Uterus (tissue), 3 donors: ENCODE measurements at regions not wholly inside any gene's neighbourhood (a gene's known extent, or its start where the extent isn't known, plus 50 kb on each side); places are given as distances from the start of the nearest gene placed in this dataset.

Experiments used
- DNase-seq, 2 donors: peaks; one replicate each; pipeline ENCODE4 v3.0.0-alpha.2; 2019 to 2020
- H3K27ac ChIP-seq, 2 donors: fragments of 200-600 bp; sonication (generic); 1 replicate in 1 of 2; 2 replicates in 1 of 2; pipeline ENCODE4 v1.5.1; 2016 to 2018
- H3K27me3 ChIP-seq, 2 donors: fragments of 200-600 bp; sonication (generic); one replicate each; pipeline ENCODE4 v1.5.1; 2018 to 2019; ENCODE audit warnings: control low read depth in 1 of 2
- H3K36me3 ChIP-seq, 2 donors: fragments of 200-600 bp; sonication (generic); one replicate each; pipeline ENCODE4 v1.5.1; 2019; ENCODE audit warnings: control low read depth in 1 of 2
- H3K4me1 ChIP-seq, 2 donors: fragments of 200-600 bp; sonication (generic); one replicate each; pipeline ENCODE4 v1.5.1; 2018 to 2019; ENCODE audit warnings: control low read depth in 1 of 2
- H3K4me3 ChIP-seq, 2 donors: fragments of 200-600 bp; sonication (generic); 1 replicate in 1 of 2; 2 replicates in 1 of 2; pipeline ENCODE4 v1.5.1; 2018 to 2019; ENCODE audit warnings: mild to moderate bottlenecking in 1 of 2
- H3K9me3 ChIP-seq, 2 donors: fragments of 200-600 bp; sonication (generic); one replicate each; pipeline ENCODE4 v1.5.1; 2019; ENCODE audit warnings: control low read depth in 1 of 2
- POLR2A ChIP-seq, 2 donors: fragments of 450-650 bp; IDR thresholded peaks; one replicate each; pipeline ENCODE4 v1.6.1; 2016; ENCODE audit warnings: antibody characterized with exemption in 2 of 2, mild to moderate bottlenecking in 1 of 2, moderate library complexity in 1 of 2
- intact Hi-C: fragments of 100-400 bp; cut with DNase I; formaldehyde crosslinking; loops from one replicate; pipeline ENCODE4 v1.15.1; 2023; ENCODE audit warnings: low total_unique reads
- TF ChIP-seq, protein P1 (sequence below), 4 experiments: fragments of 200-600 bp in 2 of 4; fragments of 450-650 bp in 2 of 4; sonication (generic) in 2 of 4; IDR thresholded peaks; one replicate each; pipeline ENCODE4 v1.5.1; 2016 to 2019; ENCODE audit warnings: antibody characterized with exemption in 4 of 4, mild to moderate bottlenecking in 2 of 4, moderate library complexity in 1 of 4
- donor health status: DM: yes; HTN: yes; CAD: no.

DNA sequence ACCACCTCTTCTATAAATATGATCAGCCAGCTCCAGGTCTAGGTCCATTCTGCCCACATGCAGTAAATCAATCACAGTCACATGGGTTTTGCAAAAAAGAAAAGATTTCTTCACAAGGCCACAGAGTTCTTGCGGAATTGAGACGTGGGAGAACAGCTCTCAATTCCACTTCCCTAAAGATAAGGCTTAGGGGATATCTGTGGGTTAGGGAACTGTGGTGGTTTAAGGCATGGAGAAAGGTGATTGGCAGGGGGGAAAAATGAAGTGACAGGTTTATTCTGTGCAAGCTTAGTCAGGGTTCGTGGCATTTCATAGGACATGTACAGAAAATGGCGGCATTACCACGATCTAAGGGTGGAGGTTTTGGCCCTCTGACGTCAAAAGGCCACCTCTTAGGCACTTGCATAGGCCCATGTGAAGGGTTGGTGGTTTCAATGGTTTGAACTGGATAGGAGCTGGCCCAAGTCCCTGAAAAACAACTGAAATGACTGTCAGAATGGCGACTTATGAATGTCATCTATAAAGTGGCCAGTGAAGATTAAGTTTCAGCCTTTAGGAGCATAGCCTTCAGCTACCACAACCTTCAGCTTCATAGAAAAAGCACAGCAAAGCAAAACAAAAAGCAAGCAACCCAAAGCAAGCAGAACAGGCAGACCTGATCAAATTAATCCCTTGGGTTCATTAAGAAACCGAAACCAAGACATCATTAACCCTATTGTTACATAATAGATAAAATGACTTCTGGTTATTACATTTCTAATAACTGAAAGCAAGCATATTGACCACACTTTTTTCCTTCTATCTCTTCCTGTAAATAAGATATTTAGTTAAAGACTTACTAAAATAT lies 289.8 kb upstream of the SFRP2 start:
- intact Hi-C loops, result no loop called here
- Histone ChIP-seq H3K4me3 (no peak overlapping the region), H3K27me3 (no peaks in the 10 kb centered on the region), H3K36me3 (no peaks in the 10 kb centered on the region), H3K27ac (no peak overlapping the region), H3K9me3 (no peaks in the 10 kb centered on the region), H3K4me1 (no peaks in the 10 kb centered on the region)
- DNase-seq, result no peak
- no peak for TF ChIP-seq POLR2A (IDR thresholded peaks at IDR 0.05)
- TF ChIP-seq, protein P1, sequence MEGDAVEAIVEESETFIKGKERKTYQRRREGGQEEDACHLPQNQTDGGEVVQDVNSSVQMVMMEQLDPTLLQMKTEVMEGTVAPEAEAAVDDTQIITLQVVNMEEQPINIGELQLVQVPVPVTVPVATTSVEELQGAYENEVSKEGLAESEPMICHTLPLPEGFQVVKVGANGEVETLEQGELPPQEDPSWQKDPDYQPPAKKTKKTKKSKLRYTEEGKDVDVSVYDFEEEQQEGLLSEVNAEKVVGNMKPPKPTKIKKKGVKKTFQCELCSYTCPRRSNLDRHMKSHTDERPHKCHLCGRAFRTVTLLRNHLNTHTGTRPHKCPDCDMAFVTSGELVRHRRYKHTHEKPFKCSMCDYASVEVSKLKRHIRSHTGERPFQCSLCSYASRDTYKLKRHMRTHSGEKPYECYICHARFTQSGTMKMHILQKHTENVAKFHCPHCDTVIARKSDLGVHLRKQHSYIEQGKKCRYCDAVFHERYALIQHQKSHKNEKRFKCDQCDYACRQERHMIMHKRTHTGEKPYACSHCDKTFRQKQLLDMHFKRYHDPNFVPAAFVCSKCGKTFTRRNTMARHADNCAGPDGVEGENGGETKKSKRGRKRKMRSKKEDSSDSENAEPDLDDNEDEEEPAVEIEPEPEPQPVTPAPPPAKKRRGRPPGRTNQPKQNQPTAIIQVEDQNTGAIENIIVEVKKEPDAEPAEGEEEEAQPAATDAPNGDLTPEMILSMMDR (IDR thresholded peaks at IDR 0.05), result no peak

DNA sequence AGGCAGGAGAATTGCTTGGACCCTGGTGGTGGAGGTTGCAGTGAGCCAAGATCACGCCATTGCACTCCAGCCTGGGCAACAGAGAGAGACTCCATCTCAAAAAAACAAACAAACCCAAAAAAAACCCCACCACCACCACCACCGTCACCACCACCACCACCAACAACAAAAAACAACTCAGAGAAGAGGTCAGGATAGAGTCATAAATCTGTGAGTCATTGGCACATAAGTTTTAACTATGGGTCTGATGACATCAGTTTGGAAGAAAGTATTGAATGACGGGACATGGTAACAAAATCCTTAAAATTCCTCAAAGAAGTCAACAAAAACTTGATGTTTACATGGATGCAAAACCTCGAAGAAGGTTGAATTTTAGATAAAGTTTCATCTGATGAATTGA lies 288.0 kb upstream of the SFRP2 start:
- no peak overlapping the region for H3K27ac ChIP-seq
- H3K4me3 ChIP-seq, result no peak overlapping the region
- no peaks in the 10 kb centered on the region for H3K9me3 ChIP-seq
- H3K27me3 ChIP-seq, result no peaks in the 10 kb centered on the region
- no peak for TF ChIP-seq POLR2A (IDR thresholded peaks at IDR 0.05)
- TF ChIP-seq, protein P1 (IDR thresholded peaks at IDR 0.05), result no peak
- DNase-seq, result no peak
- no peaks in the 10 kb centered on the region for H3K36me3 ChIP-seq
- intact Hi-C loops, result no loop called here
- no peaks in the 10 kb centered on the region for H3K4me1 ChIP-seq

- intact Hi-C loops, result no loop called here
- Histone ChIP-seq H3K36me3 (no peaks in the 10 kb centered on the region), H3K4me1 (no peaks in the 10 kb centered on the region), H3K9me3 (no peaks in the 10 kb centered on the region), H3K27ac (no peak overlapping the region), H3K4me3 (no peak overlapping the region), H3K27me3 (no peaks in the 10 kb centered on the region)
- DNase-seq, result no peak
- TF ChIP-seq POLR2A (IDR thresholded peaks at IDR 0.05), result no peak
- TF ChIP-seq, protein P1 (IDR thresholded peaks at IDR 0.05), result no peak
Measured at GRCh38 chr4:154073107-154073822, 284.4 kb upstream of the SFRP2 start.

GRCh38 chr4:154067786-154068185 lies 278.9 kb upstream of the SFRP2 start:
- no peak for TF ChIP-seq POLR2A (IDR thresholded peaks at IDR 0.05)

DNA sequence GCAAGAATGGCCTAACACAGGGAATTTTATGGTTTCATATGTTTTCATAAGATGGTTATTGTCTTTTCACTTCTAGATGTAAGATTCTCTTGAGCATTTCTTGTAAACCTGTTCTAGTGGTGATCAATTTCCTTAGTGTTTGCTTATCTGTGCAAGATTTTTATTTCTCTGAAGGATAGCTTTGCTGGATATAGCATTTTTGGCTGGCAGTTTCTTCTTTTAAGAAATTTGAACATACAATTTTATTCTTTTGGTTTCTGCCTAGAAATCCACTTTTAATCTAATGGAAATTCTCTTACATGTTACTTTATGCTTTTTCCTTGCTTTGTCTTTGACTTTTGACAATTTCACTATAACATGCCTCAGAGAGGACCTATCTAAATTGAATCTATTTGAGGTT lies 276.5 kb upstream of the SFRP2 start:
- TF ChIP-seq, protein P1 (IDR thresholded peaks at IDR 0.05), result no peak
- TF ChIP-seq POLR2A (IDR thresholded peaks at IDR 0.05), result no peak
- no peaks in the 10 kb centered on the region for H3K9me3 ChIP-seq
- intact Hi-C loops, result no loop called here

More at GRCh38 chr4:154067786-154068185, 278.9 kb upstream of the SFRP2 start:
- no peaks in the 10 kb centered on the region for H3K9me3 ChIP-seq
- no peaks in the 10 kb centered on the region for H3K4me1 ChIP-seq
- H3K27me3 ChIP-seq, result no peaks in the 10 kb centered on the region
- intact Hi-C loops, result no loop called here
- H3K4me3 ChIP-seq, result no peak overlapping the region
- no peak for DNase-seq
- H3K36me3 ChIP-seq, result no peaks in the 10 kb centered on the region
- H3K27ac ChIP-seq, result no peak overlapping the region

More for the DNA sequence above, 276.5 kb upstream of the SFRP2 start:
- H3K4me3 ChIP-seq, result no peak overlapping the region
- no peak overlapping the region for H3K27ac ChIP-seq
- no peak for DNase-seq
- H3K4me1 ChIP-seq, result no peaks in the 10 kb centered on the region
- no peaks in the 10 kb centered on the region for H3K36me3 ChIP-seq
- no peaks in the 10 kb centered on the region for H3K27me3 ChIP-seq
